Testis (tissue), 2 donors: ENCODE measurements at regions not wholly inside any gene's neighbourhood (a gene's known extent, or its start where the extent isn't known, plus 50 kb on each side); places are given as distances from the start of the nearest gene placed in this dataset.

Experiments used
- CTCF ChIP-seq, 3 experiments: fragments of 450-650 bp in 2 of 3; fragments of 200-600 bp in 1 of 3; sonication (generic) in 1 of 3; IDR thresholded peaks; one replicate each; pipeline ENCODE4 v1.5.1; 2016 to 2019; ENCODE audit warnings: antibody characterized with exemption in 3 of 3, mild to moderate bottlenecking in 2 of 3, moderate library complexity in 1 of 3
- POLR2A ChIP-seq: fragments of 450-650 bp; IDR thresholded peaks from one replicate; pipeline ENCODE4 v1.6.1; 2017; ENCODE audit warnings: antibody characterized with exemption, mild to moderate bottlenecking, moderate library complexity

- peak; percentile 21 to 48 (median 38) for TF ChIP-seq CTCF (IDR thresholded peaks at IDR 0.05)
- no peak for TF ChIP-seq POLR2A
These were observed 91.1 kb upstream of the RNF180 start for GRCh38 chr5:64074533-64074932.
